NCI-H2196 (cell line): ENCODE measurements at regions not wholly inside any gene's neighbourhood (a gene's known extent, or its start where the extent isn't known, plus 50 kb on each side); places are given as distances from the start of the nearest gene placed in this dataset.
"Not testable (repeated sequence)": the region's sequence is repeated elsewhere in the genome, so short reads cannot be mapped to it uniquely, and the experiment has no call there.

Source experiments
- DNase-seq: peaks from one replicate; lab custom pipeline; 2025; ENCODE audit not compliant: unreplicated experiment; lab: John Stamatoyannopoulos, UW

DNA sequence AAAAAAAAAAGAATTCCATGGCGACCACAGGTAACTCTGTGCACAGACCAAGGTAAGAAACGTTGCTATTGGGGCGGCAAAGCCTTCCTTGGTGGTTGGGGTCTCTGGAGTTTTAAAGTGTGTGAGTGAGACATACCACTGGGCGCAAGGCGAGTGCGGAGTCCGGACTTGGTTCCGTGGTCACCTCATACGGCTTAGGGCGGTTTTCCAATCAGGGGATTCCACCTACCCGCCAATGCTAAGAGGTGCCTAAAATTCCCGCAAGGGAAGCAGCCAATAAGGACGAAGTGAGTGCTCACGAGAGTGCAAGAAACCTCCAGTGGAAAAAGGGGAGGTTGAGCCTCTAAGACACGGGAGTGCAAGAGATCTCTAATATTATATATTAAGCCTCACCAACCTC lies 68.6 kb upstream of the PRSS16 start:
- DNase-seq = no peak

- DNase-seq = no peak
Measured at GRCh38 chr6:27183060-27183832, 64.3 kb upstream of the PRSS16 start.

GRCh38 chr6:27187231-27188060 lies 60.1 kb upstream of the PRSS16 start:
- DNase-seq = no peak

DNA sequence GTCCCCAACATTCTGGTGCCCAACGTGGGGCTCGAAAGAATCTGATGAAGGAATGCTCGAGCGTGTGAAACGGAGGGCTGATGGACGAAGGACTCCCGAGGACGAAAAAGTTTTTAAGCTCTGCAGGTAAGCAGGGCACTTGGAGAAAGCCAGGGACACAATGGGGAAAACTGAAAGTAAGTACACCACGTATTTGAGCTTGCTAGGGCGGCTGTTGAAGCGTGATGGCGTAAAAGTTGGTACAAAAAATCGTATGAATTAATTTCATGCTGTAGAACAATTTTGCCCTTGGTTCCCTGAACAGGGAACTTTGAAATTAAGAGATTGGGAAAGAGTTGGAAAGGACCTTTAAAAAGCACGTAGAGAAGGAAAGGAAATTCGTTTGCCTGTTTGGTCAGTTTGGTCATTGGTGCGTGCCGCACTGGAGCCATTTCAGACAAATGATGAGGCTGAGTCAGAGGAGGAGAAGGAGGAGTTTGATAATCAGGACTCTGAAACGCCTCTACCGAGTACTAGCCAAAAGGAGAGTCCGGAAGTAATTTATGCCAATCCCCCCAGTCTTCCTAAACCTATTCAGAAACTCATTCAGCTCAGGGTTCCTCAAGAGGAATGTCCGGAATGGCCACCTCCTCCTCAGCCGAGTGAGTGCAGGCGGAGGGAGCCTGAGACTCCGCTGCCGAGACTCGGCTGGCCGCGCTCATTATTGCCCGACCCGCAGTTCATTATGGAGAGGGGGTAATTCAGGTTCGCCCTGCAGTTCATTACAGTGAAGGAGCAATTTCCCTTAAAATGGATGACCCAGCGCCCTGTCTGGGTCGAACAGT lies 59.2 kb upstream of the PRSS16 start:
- peak; percentile 48 for DNase-seq

DNA sequence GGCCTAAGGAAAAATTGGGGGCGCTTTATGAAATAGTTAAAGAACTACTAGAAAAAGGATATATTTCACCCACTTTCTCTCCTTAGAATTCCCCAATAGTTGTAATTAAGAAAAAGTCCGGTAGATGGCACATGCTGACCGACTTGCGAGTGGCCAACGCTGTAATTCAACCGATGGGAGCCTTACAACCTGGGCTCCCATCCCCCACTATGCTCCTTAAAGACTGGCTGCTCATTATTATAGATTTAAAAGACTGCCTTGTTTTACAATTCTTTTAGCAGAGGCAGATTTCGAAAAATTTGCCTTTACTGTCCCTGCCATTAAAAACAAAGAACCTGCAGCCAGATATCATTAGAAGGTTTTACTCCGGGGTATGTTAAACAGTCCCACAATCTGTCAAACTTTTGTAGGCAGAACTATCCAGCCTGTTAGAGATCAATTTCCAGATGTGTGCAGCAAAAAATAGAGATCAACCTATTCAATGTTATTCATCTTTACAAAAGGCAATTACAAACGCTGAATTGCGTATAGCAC lies 58.5 kb upstream of the PRSS16 start:
- peak; percentile 82 for DNase-seq

- DNase-seq = no peak
Measured at GRCh38 chr6:27190126-27190525, 57.4 kb upstream of the PRSS16 start.

DNA sequence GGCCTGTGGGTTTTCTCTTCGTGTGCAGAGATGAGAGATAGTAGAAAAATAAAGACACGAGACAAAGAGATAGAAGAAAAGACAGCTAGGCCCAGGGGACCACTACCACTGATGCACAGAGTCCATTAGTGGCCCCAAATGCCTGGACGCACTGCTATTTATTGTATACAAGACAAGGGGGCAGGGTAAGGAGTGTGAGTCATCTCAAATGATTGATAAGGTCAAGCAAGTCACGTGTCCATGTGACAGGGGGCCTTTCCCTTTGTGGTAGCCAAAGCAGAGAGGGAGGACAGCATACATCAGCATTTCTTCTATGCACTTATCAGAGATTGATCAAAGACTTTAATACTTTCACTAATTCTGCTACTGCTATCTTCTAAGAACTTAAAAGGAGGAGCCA lies 53.0 kb upstream of the PRSS16 start:
- not testable (repeated sequence) for DNase-seq

GRCh38 chr6:27195547-27195946 lies 52.0 kb upstream of the PRSS16 start:
- DNase-seq = not testable (repeated sequence)
